ENCODE measurements at regions not wholly inside any gene's neighbourhood (a gene's known extent, or its start where the extent isn't known, plus 50 kb on each side); places are given as distances from the start of the nearest gene placed in this dataset.

DNA sequence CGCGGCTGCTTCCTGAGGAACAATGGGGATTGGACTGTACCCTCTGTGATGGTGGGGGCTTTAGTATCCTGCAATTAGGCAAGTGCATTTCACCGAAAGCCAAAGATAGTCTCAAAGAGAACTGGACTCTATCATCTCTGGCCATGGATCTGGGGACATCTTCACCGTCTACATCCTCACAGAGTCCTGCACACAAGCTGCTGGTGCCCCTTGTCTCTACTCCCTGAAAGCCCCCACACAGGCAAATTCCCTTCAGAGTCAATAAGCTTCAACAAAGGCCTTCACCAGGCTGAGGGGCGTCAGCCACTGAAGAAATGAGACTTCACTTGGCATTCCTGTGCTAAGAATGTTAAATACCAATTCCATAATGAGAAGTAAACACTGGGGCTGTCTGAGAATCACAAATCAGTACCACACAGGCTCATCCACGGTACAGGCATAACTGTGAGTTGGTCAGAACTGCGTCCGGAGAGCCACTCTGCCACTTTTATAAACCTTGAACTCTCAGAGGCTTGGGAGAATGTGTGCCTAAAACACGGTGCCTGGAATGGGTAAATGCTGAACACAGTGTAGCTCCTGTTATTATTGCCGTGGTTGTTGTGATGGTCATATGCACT is 432.7 kb downstream of the ZNF521 start:
- H3K27me3 Mint-ChIP-seq (ENCODE audit: low read depth): no peaks in the 10 kb centered on the region
- TF ChIP-seq, protein P1, sequence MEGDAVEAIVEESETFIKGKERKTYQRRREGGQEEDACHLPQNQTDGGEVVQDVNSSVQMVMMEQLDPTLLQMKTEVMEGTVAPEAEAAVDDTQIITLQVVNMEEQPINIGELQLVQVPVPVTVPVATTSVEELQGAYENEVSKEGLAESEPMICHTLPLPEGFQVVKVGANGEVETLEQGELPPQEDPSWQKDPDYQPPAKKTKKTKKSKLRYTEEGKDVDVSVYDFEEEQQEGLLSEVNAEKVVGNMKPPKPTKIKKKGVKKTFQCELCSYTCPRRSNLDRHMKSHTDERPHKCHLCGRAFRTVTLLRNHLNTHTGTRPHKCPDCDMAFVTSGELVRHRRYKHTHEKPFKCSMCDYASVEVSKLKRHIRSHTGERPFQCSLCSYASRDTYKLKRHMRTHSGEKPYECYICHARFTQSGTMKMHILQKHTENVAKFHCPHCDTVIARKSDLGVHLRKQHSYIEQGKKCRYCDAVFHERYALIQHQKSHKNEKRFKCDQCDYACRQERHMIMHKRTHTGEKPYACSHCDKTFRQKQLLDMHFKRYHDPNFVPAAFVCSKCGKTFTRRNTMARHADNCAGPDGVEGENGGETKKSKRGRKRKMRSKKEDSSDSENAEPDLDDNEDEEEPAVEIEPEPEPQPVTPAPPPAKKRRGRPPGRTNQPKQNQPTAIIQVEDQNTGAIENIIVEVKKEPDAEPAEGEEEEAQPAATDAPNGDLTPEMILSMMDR (conservative IDR thresholded peaks at IDR 0.05): no peak
- H3K4me1 Mint-ChIP-seq: peaks cover 28% of the 10 kb centered on the region
- no peaks in the 10 kb centered on the region for H3K36me3 Mint-ChIP-seq (ENCODE audit: low read depth)
- H3K4me3 Mint-ChIP-seq: no peak overlapping the region
- no peaks in the 10 kb centered on the region for H3K9me3 Mint-ChIP-seq
- no peak overlapping the region for H3K27ac Mint-ChIP-seq (ENCODE audit: unreplicated experiment)
- no peak for DNase-seq (ENCODE audit: low read depth, low spot score)

DNA sequence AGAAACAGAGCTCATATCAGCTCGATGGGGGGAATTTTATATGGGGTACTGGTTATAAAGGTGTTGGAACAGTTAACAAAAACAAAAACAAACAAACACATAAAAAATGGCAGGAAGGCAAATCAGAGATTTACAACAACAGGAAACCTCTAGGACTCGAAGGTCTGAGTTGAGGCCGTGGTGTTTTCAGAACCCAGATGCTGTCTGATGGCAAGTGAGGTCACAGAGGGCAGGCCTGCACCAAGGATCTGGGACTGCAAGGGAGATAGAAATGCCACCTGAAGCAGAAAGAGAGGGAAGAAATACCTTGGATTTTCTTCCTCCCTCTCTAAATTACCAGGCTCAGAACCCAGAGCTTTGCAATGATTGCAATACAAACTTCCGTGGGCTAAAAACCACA is 429.5 kb downstream of the ZNF521 start:
- H3K9me3 Mint-ChIP-seq: peaks cover 3% of the 10 kb centered on the region
- H3K27me3 Mint-ChIP-seq (ENCODE audit: low read depth): no peaks in the 10 kb centered on the region
- no peaks in the 10 kb centered on the region for H3K36me3 Mint-ChIP-seq (ENCODE audit: low read depth)

DNA sequence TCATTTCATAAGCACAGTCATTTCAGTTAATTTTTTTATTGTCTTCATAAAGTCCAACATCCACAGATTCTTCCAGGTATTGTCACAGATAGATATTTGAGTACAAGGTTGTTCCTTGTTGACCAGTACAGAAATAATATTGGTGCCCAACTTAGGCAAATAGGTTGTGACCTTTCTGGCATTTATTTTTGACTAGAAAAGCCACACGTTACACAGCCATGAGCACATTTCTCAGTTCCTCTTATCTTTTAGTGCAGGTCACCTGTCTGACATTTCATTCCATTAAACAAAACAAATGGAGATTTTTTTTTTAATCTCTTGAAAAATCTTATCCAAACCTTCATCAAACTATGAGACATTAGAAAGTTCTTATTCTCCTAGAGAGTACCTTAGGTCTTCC is 428.8 kb downstream of the ZNF521 start:
- DNase-seq (ENCODE audit: low read depth, low spot score): no peak
- Mint-ChIP-seq H3K27me3 (ENCODE audit: low read depth) (no peaks in the 10 kb centered on the region), H3K4me3 (no peak overlapping the region), H3K27ac (ENCODE audit: unreplicated experiment) (no peak overlapping the region), H3K4me1 (peaks cover 18% of the 10 kb centered on the region), H3K36me3 (ENCODE audit: low read depth) (no peaks in the 10 kb centered on the region), H3K9me3 (peaks cover 3% of the 10 kb centered on the region)
- TF ChIP-seq, protein P1 (conservative IDR thresholded peaks at IDR 0.05): no peak

More for the DNA sequence above, 429.5 kb downstream of the ZNF521 start:
- H3K4me3 Mint-ChIP-seq: no peak overlapping the region
- TF ChIP-seq, protein P1 (conservative IDR thresholded peaks at IDR 0.05): no peak
- H3K27ac Mint-ChIP-seq (ENCODE audit: unreplicated experiment): no peak overlapping the region
- DNase-seq (ENCODE audit: low read depth, low spot score): no peak
- H3K4me1 Mint-ChIP-seq: peaks cover 19% of the 10 kb centered on the region

DNA sequence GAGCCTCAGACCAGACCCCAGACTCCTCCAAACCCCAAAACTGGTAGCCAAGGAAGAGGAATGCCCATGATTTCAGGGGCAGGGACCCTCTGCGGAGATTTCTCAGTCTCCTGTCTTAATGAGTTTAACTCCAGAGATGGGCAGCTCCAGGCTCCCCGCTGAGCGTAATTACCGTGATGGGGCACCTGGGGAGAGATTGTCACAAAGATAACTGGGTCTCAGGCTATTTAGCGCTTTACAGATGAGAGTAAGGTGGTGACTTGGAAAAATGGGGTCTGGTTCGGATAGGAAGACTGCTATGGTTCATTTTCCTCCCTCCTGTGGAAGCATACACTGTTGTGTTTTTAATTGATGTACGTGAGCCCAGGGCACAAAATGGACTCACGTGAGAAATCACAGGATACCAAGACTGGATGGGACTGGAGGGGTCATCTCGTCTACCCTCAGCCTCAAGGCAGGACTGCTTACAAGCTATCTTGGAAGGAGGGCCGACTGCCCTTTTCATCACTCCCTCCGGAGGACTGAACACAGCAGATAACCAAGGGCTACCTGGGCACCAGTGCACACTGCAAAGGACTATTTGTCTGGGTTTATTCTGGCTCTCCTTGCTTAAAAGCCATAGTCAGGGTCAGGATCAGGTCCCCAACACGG is 427.8 kb downstream of the ZNF521 start:
- Mint-ChIP-seq H3K4me3 (no peak overlapping the region), H3K36me3 (ENCODE audit: low read depth) (no peaks in the 10 kb centered on the region), H3K27me3 (ENCODE audit: low read depth) (no peaks in the 10 kb centered on the region), H3K27ac (ENCODE audit: unreplicated experiment) (no peak overlapping the region), H3K4me1 (peaks cover 17% of the 10 kb centered on the region), H3K9me3 (peaks cover 3% of the 10 kb centered on the region)
- no peak for DNase-seq (ENCODE audit: low read depth, low spot score)
- TF ChIP-seq, protein P1 (conservative IDR thresholded peaks at IDR 0.05): no peak

DNA sequence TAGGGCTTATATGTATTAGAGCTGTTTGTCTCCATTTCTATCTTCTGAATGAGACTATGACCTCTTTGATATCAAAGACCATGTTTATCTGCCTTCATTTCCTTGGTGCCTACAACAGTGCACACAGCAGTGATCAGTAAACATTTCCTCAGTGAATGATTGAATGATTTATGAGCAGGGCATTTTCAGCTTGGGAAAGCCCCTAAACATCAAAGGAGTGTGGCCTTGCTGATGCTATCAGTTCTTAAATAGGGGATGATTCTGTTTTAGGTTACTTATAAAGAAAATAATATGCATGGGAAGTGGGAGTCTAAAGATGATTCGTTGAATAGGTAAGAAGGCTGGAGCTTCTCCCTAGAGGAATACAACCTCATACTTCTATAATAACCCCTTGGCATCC is 425.3 kb downstream of the ZNF521 start:
- H3K4me3 Mint-ChIP-seq: no peak overlapping the region
- H3K4me1 Mint-ChIP-seq: peaks cover 22% of the 10 kb centered on the region
- TF ChIP-seq, protein P1 (conservative IDR thresholded peaks at IDR 0.05): no peak
- H3K27ac Mint-ChIP-seq (ENCODE audit: unreplicated experiment): no peak overlapping the region
- no peak for DNase-seq (ENCODE audit: low read depth, low spot score)
- no peaks in the 10 kb centered on the region for H3K27me3 Mint-ChIP-seq (ENCODE audit: low read depth)
- peaks cover 3% of the 10 kb centered on the region for H3K9me3 Mint-ChIP-seq
- H3K36me3 Mint-ChIP-seq (ENCODE audit: low read depth): no peaks in the 10 kb centered on the region

Data from neural crest cell (in vitro differentiated cells).